GM20000 (cell line): ENCODE measurements at regions not wholly inside any gene's neighbourhood (a gene's known extent, or its start where the extent isn't known, plus 50 kb on each side); places are given as distances from the start of the nearest gene placed in this dataset.

Experiments
- DNase-seq: peaks from one replicate; pipeline ENCODE4 v3.0.0; 2012; ENCODE audit warnings: low spot score
- TF ChIP-seq, protein P1 (sequence below): IDR thresholded peaks from 2 replicates; pipeline ENCODE4 v1.5.1; 2012; ENCODE audit warnings: mild to moderate bottlenecking, control low read depth; ENCODE audit errors: extremely low read depth, missing control alignments

- no peak for DNase-seq
These were observed 842.2 kb downstream of the STIM2 start for GRCh38 chr4:27702730-27703431.

GRCh38 chr4:27703771-27704170 lies 843.1 kb downstream of the STIM2 start:
- TF ChIP-seq, protein P1, sequence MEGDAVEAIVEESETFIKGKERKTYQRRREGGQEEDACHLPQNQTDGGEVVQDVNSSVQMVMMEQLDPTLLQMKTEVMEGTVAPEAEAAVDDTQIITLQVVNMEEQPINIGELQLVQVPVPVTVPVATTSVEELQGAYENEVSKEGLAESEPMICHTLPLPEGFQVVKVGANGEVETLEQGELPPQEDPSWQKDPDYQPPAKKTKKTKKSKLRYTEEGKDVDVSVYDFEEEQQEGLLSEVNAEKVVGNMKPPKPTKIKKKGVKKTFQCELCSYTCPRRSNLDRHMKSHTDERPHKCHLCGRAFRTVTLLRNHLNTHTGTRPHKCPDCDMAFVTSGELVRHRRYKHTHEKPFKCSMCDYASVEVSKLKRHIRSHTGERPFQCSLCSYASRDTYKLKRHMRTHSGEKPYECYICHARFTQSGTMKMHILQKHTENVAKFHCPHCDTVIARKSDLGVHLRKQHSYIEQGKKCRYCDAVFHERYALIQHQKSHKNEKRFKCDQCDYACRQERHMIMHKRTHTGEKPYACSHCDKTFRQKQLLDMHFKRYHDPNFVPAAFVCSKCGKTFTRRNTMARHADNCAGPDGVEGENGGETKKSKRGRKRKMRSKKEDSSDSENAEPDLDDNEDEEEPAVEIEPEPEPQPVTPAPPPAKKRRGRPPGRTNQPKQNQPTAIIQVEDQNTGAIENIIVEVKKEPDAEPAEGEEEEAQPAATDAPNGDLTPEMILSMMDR: no peak
- DNase-seq: no peak

More at GRCh38 chr4:27702730-27703431, 842.2 kb downstream of the STIM2 start:
- TF ChIP-seq, protein P1: peak; percentile 8

- no peak for DNase-seq
- TF ChIP-seq, protein P1: no peak
These were observed 850.4 kb downstream of the STIM2 start for GRCh38 chr4:27711041-27711440.

- TF ChIP-seq, protein P1: no peak
- DNase-seq: no peak
These were observed 853.4 kb downstream of the STIM2 start for GRCh38 chr4:27714073-27714472.

DNA sequence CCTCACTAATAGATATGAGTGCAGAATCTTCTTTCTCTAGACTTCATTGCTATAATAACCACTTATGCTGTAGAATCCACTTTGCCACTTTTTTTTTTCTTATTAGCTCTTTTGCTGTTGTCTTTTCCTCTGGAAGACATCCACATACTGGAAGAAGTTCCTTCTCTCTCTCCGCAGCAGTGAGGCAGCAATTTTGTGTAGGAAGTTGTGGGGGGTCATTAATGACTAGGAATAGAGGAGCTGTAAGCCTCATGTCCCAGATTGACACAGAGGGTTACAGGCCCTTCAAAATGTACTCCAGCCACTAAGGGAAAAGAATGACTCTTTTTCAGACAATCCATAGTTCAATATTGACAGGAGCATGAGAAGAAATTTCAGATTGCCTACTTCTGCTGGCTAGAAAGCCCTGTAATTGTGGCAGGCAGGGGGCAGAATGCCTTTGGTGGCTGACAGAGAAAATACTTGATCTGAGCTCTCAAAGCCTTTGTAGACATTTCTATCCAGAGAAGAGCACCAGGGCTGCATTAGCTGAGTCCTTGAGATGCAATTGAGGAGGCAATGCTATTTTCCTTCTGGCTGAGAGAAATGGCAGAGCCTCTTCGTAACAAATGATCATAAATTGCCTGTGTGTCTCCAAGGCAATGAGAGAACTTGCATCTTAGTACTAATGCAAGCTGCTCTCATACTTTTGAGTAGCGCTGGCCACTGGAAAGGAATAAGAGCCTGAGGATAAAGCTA lies 856.2 kb downstream of the STIM2 start:
- TF ChIP-seq, protein P1: no peak
- DNase-seq: no peak

- TF ChIP-seq, protein P1: no peak
- DNase-seq: no peak
These were observed 856.8 kb downstream of the STIM2 start for GRCh38 chr4:27717431-27717755.

DNA sequence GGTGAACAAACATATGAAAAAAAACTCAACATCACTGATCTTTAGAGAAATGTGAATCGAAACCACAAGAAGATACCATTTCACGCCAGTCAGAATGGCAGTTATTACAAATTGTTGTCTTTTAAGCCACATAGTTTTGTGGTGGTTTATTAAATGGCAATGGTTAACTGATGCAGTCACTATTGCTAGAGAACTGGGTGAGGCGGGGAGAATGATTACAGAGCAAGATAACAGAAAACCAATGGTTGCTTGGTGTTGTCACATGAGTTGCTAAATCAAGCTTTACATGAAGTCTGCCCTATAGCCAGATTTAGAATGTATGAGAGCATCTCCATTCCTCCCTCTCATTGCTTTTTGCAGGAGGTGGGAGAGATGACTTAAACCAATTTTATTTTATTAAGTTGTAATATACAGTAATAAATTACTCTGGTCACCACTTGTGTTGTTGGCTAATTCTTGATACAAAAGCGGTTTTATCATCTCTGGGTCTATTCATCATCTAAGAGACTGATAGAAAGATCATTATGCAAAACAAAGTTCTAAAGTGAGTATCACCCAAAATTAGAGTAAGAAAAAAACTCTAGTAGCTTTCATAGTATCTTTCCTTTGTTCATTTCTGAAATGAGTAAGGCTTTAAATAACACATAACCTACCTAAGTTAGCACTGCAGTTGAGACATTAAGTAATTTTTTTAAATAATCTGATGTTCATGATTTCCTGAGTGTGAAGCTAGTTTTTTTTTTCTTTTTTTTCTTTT lies 859.5 kb downstream of the STIM2 start:
- TF ChIP-seq, protein P1: no peak
- DNase-seq: no peak
